NCI-H460 (cell line): ENCODE measurements at regions not wholly inside any gene's neighbourhood (a gene's known extent, or its start where the extent isn't known, plus 50 kb on each side); places are given as distances from the start of the nearest gene placed in this dataset.
"Not testable (repeated sequence)": the region's sequence is repeated elsewhere in the genome, so short reads cannot be mapped to it uniquely, and the experiment has no call there.

ENCODE experiments used
- DNase-seq: peaks from one replicate; pipeline ENCODE4 v3.0.0-alpha.2; 2016; ENCODE audit warnings: low read depth; ENCODE audit errors: extremely low read depth
- small RNA-seq, 2 experiments: library from RNA; depleted of rRNA; stranded (forward); fragments of <200 nt; gene quantifications; one replicate each; pipeline ENCODE3, GENCODE V24; 2014

GRCh38 chr11:43168241-43168640, 143.6 kb upstream of the API5 start:
- not testable (repeated sequence) for DNase-seq

DNA sequence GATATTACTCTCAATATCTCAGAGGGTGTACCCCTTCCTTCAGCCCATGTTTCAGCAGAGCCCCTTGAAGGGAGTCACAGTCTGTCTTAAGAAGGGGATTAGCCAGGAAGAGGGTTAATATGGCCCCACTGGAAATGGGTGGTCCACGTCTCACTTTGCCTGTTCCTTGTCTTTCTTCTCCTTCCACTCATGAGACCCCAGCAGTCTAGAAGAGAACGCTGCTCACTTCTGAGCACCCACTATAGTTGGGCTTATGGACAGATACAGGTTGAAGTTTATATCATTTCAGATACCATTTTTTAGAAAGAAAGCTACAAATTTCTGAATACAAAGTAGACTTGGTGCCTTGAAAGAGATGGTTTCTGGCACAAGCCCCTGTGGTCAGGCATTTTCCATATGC, 139.3 kb upstream of the API5 start:
- DNase-seq: no peak

GRCh38 chr11:43177975-43178374, 133.8 kb upstream of the API5 start:
- DNase-seq: no peak

DNA sequence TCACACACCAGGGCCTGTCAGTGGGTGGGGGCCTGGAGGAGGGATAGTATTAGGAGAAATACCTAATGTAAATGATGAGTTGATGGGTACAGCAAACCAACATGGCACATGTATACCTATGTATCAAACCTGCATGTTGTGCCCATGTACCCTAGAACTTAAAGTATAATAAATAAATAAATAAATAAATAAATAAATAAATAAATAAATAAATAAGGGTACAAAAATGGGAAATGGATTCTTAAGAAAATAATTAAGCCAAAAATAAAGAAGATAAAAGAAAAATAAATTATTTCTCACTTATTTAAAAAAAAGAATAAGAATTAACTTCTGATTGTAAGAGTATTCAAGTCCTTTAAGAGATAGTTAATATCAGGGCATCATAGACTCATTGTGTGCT, 117.3 kb upstream of the API5 start:
- not testable (repeated sequence) for DNase-seq

DNA sequence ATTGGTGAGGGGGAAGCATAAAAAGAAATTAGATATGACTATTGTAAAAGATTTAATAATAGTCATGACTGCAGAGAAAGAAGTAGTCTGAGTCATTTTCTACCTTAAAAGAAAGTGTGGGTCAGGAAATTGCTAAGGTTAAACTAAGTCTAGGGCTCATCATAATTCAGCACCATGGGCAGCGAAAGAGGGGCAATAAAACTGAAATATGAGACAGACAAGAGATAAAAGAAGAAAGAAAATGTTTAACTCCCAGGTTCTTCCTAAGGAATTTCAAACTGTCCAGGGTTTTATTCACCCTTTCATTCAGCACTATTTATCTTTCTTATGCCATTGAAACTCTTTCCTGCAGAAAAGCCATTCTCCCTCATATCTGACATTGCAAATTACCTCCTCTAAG, 114.4 kb upstream of the API5 start:
- no peak for DNase-seq

DNA sequence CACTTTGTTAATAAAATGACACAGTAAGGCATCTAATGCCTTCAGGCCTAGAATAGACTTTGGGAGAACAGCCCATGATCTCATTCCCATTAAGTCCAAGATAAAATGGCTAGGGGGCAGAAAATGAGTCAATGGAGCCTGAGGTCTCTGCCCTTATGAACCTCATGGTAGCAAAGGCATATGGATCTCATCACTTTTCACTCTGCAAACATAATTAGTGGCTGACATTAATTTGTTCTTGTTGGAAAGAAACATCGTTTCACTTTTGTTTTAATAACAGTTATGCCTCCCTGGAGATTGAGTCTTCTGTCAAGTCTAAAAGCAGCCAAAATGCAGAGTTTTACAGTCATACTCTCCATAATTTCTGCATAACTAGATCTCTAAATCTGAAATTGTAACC, 111.8 kb upstream of the API5 start:
- no peak for DNase-seq

DNA sequence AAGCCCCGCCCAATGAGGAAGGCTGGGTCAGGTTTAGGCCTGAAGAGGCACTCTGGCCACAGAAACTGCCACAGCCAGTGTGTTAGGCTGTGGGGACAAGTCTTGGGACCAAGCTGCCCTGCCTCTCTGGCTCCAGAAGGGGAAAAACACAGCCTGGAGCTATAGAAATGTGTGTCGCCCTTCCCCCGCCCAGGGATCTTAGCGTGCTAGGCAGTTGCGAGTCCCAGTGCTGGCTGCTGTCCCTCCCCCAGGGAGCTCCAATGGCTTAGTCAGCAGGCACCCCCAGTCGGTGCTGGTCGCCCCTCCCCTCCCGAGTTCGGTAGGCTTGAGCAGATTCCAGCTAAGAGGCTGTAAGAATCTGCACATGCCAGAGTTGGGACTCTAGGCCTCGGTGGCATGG, 99.5 kb upstream of the API5 start:
- DNase-seq: no peak

GRCh38 chr11:43214471-43214870, 97.3 kb upstream of the API5 start:
- no peak for DNase-seq

DNA sequence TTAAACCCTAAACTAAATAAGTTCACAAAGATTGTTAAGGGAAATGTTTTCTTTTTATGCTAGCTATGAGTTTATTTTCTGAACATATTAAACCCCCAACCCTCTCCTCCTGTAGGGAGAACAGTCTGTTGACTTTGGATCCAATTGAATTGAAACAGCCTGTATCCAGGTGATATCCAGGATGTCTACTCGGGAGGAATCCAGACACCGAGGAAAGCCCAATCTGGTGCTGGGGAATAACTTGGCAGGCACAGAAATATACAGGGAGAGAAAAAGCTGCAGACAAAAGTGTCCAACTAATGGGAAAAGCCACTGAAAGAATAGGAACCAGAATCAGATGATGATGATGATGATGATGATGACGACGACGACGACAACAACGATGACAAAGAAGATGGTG, 93.9 kb upstream of the API5 start:
- no peak for DNase-seq

DNA sequence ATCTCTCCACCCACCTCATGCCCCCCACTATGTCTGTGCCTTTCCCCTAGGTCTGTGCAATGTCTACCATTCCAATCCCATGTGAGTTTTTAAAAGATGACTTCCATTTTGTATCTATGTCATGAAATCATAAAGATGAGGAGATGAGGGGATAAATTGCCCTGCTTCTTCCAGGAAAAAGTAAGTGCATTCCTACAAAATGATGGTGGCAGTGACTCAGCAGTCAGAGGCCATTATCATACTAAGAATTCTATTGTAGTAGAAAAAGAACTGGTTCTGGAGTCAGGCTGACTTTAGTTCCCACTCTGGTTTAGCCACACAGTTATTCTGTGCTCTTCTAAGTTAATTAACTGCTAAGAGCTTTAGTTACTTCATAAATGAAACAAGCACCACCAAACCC, 89.6 kb upstream of the API5 start:
- DNase-seq: no peak

- no peak for DNase-seq
These were observed 88.8 kb upstream of the API5 start for GRCh38 chr11:43223026-43223425.

DNA sequence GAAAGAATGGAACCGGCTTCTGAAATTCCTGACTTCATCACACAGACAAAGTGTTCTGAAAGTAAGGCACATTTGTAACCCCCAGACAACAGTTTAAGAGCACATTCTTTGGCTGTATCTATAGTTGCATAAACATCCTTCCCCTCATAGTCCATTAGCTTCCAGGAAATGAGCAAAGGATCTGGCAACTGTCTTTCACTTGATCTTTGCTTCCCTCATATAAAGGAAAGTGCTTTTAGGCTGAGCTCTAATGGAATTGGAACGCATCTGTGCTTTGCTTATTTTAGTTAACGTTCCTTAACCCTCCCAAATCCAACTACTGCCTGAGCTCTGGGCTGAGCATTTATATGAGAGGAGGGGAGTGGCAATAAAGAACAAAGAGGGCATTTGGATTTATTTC, 76.9 kb upstream of the API5 start:
- no peak for DNase-seq

DNA sequence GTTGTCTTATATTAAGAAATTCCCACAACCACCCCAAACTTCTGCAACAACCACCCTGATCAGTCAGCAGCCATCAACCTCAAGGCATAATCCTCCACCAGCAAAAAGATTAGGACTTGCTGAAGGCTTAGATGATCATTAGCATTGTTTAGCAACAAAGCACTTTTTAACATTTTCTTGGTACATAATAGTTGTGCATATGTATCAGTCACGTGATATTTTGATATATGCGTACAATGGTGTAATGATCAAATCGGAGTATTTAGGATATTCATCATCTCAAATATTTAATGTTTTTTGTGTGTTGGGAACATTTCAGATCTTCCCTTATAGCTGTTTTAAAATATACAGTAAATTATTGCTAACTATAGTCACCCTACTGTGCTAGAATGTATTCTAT, 73.5 kb upstream of the API5 start:
- DNase-seq: no peak

GRCh38 chr11:43239791-43240190, 72.0 kb upstream of the API5 start:
- DNase-seq: no peak

- no peak for DNase-seq
These were observed 69.4 kb upstream of the API5 start for GRCh38 chr11:43242401-43242800.

GRCh38 chr11:43243927-43244326, 67.9 kb upstream of the API5 start:
- DNase-seq: no peak

- DNase-seq: no peak
These were observed 66.3 kb upstream of the API5 start for GRCh38 chr11:43245466-43245865.

- DNase-seq: no peak
These were observed 61.5 kb upstream of the API5 start for GRCh38 chr11:43250309-43250708.

GRCh38 chr11:43261775-43262174, 50.0 kb upstream of the API5 start:
- no peak for DNase-seq

Small RNA genes in the stretch of these regions (small RNA-seq; reads per million reads assigned to genes)
- gene AC021006.3 (0 reads per million in 2 experiments), gene AC109810.1 (0 reads per million in 2 experiments)
